Skeletal muscle satellite cell (primary cell): ENCODE measurements at regions not wholly inside any gene's neighbourhood (a gene's known extent, or its start where the extent isn't known, plus 50 kb on each side); places are given as distances from the start of the nearest gene placed in this dataset.
"Not testable (repeated sequence)": the region's sequence is repeated elsewhere in the genome, so short reads cannot be mapped to it uniquely, and the experiment has no call there.

ENCODE experiments used
- H3K27me3 ChIP-seq: 2 replicates; pipeline ENCODE4 v1.7.0; 2013; ENCODE audit warnings: low read length; ENCODE audit not compliant: control insufficient read depth, insufficient read depth
- H3K36me3 ChIP-seq: 2 replicates; pipeline ENCODE4 v1.7.0; 2013; ENCODE audit warnings: mild to moderate bottlenecking, control low read depth, low read length; ENCODE audit not compliant: insufficient read depth
- H3K4me1 ChIP-seq: 2 replicates; pipeline ENCODE4 v1.7.0; 2013; ENCODE audit warnings: low read length; ENCODE audit not compliant: control insufficient read depth, insufficient read depth
- H3K4me2 ChIP-seq: 2 replicates; pipeline ENCODE4 v1.7.0; 2013; ENCODE audit warnings: mild to moderate bottlenecking, low read length
- H3K4me3 ChIP-seq: 2 replicates; pipeline ENCODE4 v1.7.0; 2013; ENCODE audit warnings: low read length
- H3K9ac ChIP-seq: 2 replicates; pipeline ENCODE4 v1.7.0; 2013; ENCODE audit warnings: mild to moderate bottlenecking, low read depth, low read length, moderate library complexity
- H3K9me3 ChIP-seq: replicated peaks from 2 replicates; pipeline ENCODE4 v1.7.0; 2013; ENCODE audit warnings: mild to moderate bottlenecking, control low read depth, low read length

DNA sequence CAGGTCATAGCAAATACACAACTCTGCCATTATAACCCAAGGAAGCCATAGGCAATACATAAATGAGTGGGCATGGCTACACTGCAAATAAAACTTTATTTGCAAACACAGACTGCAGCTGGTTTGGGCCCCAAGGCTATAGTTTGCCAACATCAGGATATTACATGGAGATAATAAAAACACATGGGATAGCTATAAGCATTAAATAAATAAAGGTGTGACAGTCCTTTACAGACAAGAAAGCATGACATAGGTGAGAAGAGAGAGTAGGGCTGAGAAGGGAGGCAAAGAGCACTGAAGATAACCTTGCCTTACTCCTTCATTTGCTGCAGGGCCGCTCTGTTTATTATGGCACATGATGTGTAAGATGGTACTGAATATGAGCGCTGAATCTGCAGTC is 135.1 kb upstream of the GHITM start:
- H3K9me3 ChIP-seq: no peaks in the 10 kb centered on the region
- H3K9ac ChIP-seq: no peak overlapping the region
- H3K4me3 ChIP-seq: no peak overlapping the region
- H3K27me3 ChIP-seq: no peaks in the 10 kb centered on the region
- no peaks in the 10 kb centered on the region for H3K4me1 ChIP-seq
- no peak overlapping the region for H3K4me2 ChIP-seq
- H3K36me3 ChIP-seq: no peaks in the 10 kb centered on the region

DNA sequence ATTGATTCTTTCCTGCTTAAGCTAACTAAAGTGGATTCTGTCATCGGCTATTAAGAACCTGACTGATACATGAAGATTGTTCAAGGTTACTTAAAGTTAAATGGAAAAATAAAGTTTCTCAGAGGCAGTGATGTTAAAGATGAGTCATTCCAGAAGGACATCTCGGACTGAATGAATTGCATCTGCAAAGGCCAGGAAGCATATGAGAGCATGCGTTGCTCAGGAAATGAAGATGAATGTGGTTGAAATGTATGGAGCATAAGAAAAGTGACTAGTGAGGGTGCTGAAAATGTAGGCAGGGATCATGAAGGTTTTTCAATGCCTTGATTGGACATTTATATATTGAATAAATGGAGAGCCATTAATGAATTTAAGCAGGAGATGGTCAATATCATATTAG is 133.9 kb upstream of the GHITM start:
- Histone ChIP-seq H3K36me3 (no peaks in the 10 kb centered on the region), H3K4me2 (no peak overlapping the region), H3K4me1 (no peaks in the 10 kb centered on the region), H3K9ac (no peak overlapping the region), H3K27me3 (no peaks in the 10 kb centered on the region), H3K9me3 (no peaks in the 10 kb centered on the region), H3K4me3 (no peak overlapping the region)

DNA sequence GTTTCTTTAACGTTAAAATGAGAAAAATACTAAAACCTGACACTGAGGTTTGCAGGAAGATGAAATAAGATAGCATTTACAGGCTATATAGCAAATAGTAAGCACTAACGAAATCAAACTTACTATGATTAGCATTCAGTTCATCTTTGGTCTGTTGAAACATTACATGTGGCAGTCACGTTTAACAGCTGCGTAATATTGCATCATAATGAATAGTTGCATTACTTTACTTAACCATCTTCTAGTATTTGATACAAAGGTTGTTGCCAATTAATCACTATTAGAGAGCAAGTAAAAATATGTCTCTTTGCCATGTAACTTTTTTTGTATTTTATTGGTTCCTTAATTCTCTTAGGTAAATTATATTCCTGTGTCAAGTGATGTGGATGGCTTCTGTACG is 131.8 kb upstream of the GHITM start:
- Histone ChIP-seq H3K9me3 (no peaks in the 10 kb centered on the region), H3K9ac (no peak overlapping the region), H3K4me2 (no peak overlapping the region), H3K27me3 (no peaks in the 10 kb centered on the region), H3K4me3 (no peak overlapping the region), H3K4me1 (no peaks in the 10 kb centered on the region), H3K36me3 (no peaks in the 10 kb centered on the region)

DNA sequence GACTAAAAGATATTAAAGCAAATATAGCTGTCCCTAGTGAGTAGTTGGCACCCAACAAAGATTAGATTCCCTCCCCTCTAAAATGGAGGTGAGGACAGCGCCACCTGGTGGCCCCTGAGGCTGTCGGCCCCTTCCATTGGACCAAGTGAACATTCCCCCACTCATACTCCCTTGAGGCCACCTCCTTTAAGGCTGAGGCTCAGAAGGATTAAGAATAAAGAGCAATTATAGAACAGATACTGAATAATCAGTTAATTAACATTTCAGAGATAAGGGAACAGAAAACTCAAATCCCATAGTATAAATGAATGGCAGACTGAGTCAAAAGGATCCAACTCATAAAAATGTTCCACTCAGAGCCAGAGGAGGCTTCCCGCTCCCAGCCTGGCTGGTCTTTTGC is 130.4 kb upstream of the GHITM start:
- H3K9ac ChIP-seq: no peak overlapping the region
- no peak overlapping the region for H3K4me3 ChIP-seq
- no peaks in the 10 kb centered on the region for H3K4me1 ChIP-seq

DNA sequence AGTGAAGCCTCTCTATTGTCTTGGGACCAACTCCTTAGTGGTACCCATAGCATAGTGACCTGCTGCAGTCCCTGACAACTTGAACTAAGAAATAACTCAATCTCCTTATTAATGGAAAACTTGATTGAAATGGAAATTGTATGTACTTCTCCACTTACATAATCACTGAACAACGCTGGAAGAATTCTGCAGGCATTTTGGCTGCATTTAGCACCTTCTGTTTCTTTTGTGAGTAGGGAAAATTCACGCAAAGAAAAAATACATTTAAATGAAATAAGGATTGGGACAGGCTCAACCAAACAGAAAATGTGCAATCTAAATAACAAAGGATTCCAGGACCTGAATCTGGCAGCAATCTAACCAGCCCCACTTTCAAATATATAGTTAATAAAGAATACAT is 126.9 kb upstream of the GHITM start:
- no peak overlapping the region for H3K9ac ChIP-seq
- no peaks in the 10 kb centered on the region for H3K36me3 ChIP-seq
- H3K27me3 ChIP-seq: no peaks in the 10 kb centered on the region
- H3K4me1 ChIP-seq: no peaks in the 10 kb centered on the region
- H3K4me3 ChIP-seq: no peak overlapping the region
- H3K9me3 ChIP-seq: no peaks in the 10 kb centered on the region
- no peak overlapping the region for H3K4me2 ChIP-seq

More for the DNA sequence above, 130.4 kb upstream of the GHITM start:
- no peaks in the 10 kb centered on the region for H3K9me3 ChIP-seq
- H3K36me3 ChIP-seq: no peaks in the 10 kb centered on the region
- H3K4me2 ChIP-seq: no peak overlapping the region
- no peaks in the 10 kb centered on the region for H3K27me3 ChIP-seq

DNA sequence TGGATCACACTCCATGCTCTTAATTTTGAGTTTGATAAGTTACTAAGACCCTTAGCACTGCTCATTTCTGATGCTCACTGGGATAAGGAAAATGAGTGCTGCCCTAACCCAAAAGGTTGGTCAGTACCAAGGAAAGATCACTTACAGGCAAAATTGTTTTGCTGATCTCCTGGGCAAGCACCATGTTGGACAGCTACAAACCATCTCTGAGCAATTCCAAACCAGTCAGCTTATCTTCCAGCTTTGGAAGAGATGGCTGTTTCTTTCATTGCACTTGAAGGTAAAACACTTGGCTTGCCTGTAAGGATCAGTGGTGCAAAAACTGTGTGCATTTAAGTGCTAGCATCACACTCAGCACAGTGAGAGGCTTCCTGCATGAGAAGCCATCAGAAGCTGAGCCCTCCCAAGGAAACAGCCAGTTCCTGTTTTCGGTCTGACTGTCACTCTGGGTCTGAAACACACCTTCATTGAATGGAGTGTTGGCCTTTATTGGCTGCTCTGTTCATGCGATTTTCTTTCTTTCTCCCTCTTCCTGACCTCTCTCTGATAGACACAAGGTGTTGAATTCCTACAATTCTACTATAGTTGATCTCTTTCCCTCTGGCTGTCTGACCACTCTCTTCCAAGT is 126.4 kb upstream of the GHITM start:
- no peaks in the 10 kb centered on the region for H3K9me3 ChIP-seq
- no peaks in the 10 kb centered on the region for H3K27me3 ChIP-seq
- H3K4me1 ChIP-seq: no peaks in the 10 kb centered on the region
- H3K9ac ChIP-seq: no peak overlapping the region
- H3K4me3 ChIP-seq: no peak overlapping the region
- H3K36me3 ChIP-seq: no peaks in the 10 kb centered on the region
- H3K4me2 ChIP-seq: no peak overlapping the region

DNA sequence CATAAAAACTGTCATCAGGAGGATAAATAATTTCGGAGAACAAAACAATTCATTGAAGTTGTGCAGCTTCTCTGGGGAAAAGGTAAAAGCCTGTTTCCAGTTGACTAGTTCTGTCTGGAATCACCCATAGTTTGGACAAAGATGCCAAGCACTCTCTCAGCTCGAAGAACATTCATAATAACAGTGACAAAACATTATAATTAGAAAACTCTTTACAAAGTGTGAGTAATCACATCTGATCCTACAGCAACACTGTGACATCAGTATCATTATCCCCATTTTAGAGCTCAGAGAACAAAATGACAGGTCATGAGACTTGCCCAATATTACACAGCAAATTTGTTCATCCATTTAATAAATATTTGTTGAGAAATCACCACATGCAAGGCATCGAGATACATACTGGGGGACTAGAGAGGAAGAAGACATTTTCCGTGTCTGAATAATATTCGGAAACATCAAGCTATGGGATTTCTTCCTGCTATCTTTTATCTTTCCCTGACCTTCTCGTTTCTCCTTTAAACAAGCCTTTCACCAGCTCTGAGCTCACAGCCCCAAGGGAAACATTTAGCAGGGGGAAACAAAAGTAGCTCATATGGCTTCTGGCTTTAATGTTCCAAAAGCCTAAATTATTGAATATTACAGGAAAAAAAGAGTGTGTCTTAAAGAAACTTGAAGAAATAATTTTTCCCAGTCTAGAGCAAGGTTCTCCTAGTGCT is 123.3 kb upstream of the GHITM start:
- Histone ChIP-seq H3K4me2 (no peak overlapping the region), H3K36me3 (no peaks in the 10 kb centered on the region), H3K9ac (no peak overlapping the region), H3K9me3 (peaks cover 2% of the 10 kb centered on the region), H3K4me1 (no peaks in the 10 kb centered on the region), H3K4me3 (no peak overlapping the region), H3K27me3 (no peaks in the 10 kb centered on the region)

DNA sequence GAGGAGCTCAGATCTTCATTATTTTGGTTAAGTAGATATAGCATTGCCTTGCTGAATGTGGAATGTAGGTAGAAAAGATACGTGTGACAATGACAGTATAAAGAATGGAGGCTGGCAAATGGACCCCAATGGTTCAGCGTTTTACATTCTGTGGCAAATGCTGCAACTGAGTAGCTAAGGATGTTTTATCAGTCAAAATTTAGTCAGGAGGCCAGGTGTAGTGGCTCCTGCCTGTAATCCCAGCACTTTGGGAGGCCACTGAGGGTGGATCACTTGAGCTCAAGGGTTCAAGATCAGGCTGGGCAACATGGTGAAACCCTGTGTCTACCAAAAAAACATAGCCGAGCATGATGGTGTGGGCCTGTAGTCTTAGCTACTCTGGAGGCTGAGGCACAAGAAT is 120.5 kb upstream of the GHITM start:
- Histone ChIP-seq H3K4me2 (no peak overlapping the region), H3K4me3 (no peak overlapping the region), H3K27me3 (no peaks in the 10 kb centered on the region), H3K9ac (no peak overlapping the region), H3K4me1 (no peaks in the 10 kb centered on the region), H3K36me3 (no peaks in the 10 kb centered on the region), H3K9me3 (peaks cover 2% of the 10 kb centered on the region)

DNA sequence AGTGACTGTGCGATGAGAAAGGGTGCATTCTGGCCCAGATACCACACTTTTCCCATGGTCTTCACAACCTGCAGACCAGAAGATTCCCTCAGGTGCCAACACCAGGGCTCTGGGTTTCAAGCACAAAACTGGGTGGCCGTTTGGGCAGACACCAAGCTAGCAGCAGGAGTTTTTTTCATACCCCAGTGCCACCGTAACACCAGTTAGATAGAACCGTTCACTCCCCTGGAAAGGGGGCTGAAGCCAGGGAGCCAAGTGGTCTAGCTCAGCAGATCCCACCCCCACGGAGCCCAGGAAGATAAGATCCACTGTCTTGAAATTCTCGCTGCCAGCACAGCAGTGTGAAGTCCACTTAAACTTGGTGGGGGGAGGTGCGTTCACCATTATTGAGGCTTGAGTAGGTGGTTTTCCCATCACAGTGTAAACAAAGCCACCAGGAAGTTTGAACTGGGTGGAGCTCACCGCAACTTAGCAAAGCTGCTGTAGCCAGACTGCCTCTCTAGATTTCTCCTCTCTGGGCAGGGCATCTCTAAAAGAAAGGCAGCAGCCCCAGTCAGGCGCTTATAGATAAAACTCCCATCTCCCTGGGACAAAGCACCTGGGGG is 119.4 kb upstream of the GHITM start:
- not testable (repeated sequence) for H3K27me3 ChIP-seq, H3K4me2 ChIP-seq, H3K9me3 ChIP-seq, H3K4me3 ChIP-seq, H3K36me3 ChIP-seq, H3K4me1 ChIP-seq, H3K9ac ChIP-seq

DNA sequence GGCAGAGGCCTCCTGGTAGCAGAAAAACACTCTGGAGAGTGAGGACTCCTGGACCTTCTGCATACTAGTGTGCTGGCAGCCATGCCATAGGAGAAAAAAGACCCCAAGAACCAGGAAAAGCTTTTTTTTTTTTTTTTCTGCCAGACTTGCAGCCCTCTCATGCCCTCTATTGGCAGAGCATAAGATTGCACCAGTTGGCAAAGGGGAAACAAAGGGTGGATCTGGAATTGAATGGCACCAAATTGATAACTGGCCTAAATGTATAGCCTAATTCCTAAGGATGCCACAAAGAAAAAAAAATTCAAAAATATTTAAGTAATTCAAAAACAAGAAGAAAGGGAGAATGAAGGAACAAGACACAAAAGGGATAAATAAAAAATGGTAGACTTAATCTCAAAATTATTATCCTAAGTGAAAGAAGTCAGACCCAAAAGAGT is 112.5 kb upstream of the GHITM start:
- H3K4me3 ChIP-seq: no peak overlapping the region
- H3K4me2 ChIP-seq: no peak overlapping the region
- no peak overlapping the region for H3K9ac ChIP-seq
- no peaks in the 10 kb centered on the region for H3K36me3 ChIP-seq
- H3K4me1 ChIP-seq: no peaks in the 10 kb centered on the region
- H3K27me3 ChIP-seq: no peaks in the 10 kb centered on the region
- no peaks in the 10 kb centered on the region for H3K9me3 ChIP-seq

DNA sequence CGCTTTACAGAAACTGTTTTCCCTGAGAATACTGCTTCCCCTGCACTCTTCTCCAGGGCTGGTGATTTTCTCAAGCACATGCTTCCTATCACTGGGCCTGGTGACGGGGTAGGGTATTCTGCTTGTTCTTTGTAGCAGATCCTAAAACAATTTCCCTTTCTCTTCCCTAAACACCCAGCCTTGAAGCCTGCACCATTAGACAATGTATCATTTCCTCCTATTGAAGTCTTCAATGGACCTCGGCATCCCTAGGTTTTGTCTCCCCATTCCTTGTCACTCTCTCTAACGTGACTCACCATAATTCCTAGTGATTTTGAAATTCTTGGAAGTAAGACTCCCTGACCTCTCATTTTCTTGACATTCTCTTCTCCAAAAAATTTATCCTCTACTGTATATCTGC is 109.5 kb upstream of the GHITM start:
- no peaks in the 10 kb centered on the region for H3K9me3 ChIP-seq
- H3K4me1 ChIP-seq: no peaks in the 10 kb centered on the region
- H3K9ac ChIP-seq: no peak overlapping the region
- H3K27me3 ChIP-seq: no peaks in the 10 kb centered on the region
- no peak overlapping the region for H3K4me2 ChIP-seq
- H3K4me3 ChIP-seq: no peak overlapping the region
- H3K36me3 ChIP-seq: no peaks in the 10 kb centered on the region

DNA sequence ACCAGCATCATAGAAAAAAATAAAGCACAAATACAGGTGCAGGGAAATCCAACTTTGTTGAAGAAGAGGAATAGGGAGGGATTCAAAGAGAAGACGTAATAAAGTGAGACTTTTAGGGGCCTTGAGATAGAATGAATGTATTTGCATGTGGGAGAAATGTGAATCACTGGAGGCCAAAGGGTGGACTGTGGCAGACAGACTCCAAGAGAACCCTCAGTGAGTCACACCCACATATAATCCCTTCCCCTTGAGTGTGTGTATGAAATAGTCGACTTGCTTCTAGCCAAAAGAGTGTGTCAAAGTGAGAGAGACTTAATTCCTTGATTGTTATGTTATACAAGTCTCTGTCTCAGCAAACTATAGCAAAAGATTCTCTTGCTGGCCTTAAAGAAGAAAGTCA is 101.3 kb upstream of the GHITM start:
- Histone ChIP-seq H3K4me1 (no peaks in the 10 kb centered on the region), H3K4me3 (no peak overlapping the region)

More for the DNA sequence above, 101.3 kb upstream of the GHITM start:
- H3K36me3 ChIP-seq: no peaks in the 10 kb centered on the region
- H3K9me3 ChIP-seq: no peaks in the 10 kb centered on the region
- H3K27me3 ChIP-seq: no peaks in the 10 kb centered on the region
- H3K4me2 ChIP-seq: no peak overlapping the region
- H3K9ac ChIP-seq: no peak overlapping the region
